CD4-positive, CD25-positive, alpha-beta regulatory T cell (primary cell): ENCODE measurements at regions not wholly inside any gene's neighbourhood (a gene's known extent, or its start where the extent isn't known, plus 50 kb on each side); places are given as distances from the start of the nearest gene placed in this dataset.

Experiments used
- ATAC-seq, 2 donors: fragments of 150-1000 bp; cut with Tn5 transposase; one replicate each; pipeline ENCODE4 v1.10.0; 2021; ENCODE audit warnings: low read depth in 2 of 2, moderate number of reproducible peaks in 2 of 2, moderate library complexity in 1 of 2
- DNase-seq, 3 donors: peaks; one replicate each; pipeline versions ENCODE4 v3.0.0 to v3.0.0-alpha.2; 2012 to 2022; ENCODE audit warnings: mixed read lengths in 1 of 3
- H3K27ac ChIP-seq: one replicate; pipeline ENCODE4 v1.7.0; 2013; ENCODE audit warnings: mild to moderate bottlenecking, low read length; ENCODE audit not compliant: insufficient read depth, poor library complexity, severe bottlenecking
- H3K27me3 ChIP-seq: one replicate; pipeline ENCODE4 v1.7.0; 2013; ENCODE audit warnings: low read length; ENCODE audit not compliant: control insufficient read depth, insufficient read depth
- H3K36me3 ChIP-seq: one replicate; pipeline ENCODE4 v1.7.0; 2013; ENCODE audit warnings: mild to moderate bottlenecking, low read length, moderate library complexity; ENCODE audit not compliant: control insufficient read depth, insufficient read depth
- H3K4me1 ChIP-seq: 2 replicates; pipeline ENCODE4 v1.7.0; 2013; ENCODE audit warnings: mild to moderate bottlenecking, low read length; ENCODE audit not compliant: insufficient read depth, control insufficient read depth, poor library complexity, severe bottlenecking
- H3K4me3 ChIP-seq: one replicate; pipeline ENCODE4 v1.7.0; 2013; ENCODE audit warnings: low read depth, mild to moderate bottlenecking, low read length, moderate library complexity
- H3K9me3 ChIP-seq, 2 experiments: 1 replicate in 1 of 2; 2 replicates in 1 of 2; pipeline ENCODE4 v1.7.0; 2013; ENCODE audit warnings: low read length in 2 of 2, mild to moderate bottlenecking in 1 of 2, moderate library complexity in 1 of 2; ENCODE audit not compliant: control insufficient read depth in 2 of 2
- H3K27ac Mint-ChIP-seq, 3 donors: one replicate each; pipeline ENCODE4 v1.8.0; 2020 to 2022; ENCODE audit warnings: mild to moderate bottlenecking in 3 of 3, mixed read lengths in 3 of 3, moderate library complexity in 2 of 3
- H3K27me3 Mint-ChIP-seq: one replicate; pipeline ENCODE4 v1.8.0; 2022; ENCODE audit warnings: mild to moderate bottlenecking, mixed read lengths
- H3K36me3 Mint-ChIP-seq: one replicate; pipeline ENCODE4 v1.8.0; 2020; ENCODE audit warnings: mixed read lengths
- H3K4me1 Mint-ChIP-seq, 4 donors: one replicate each; pipeline ENCODE4 v1.8.0; 2020 to 2022; ENCODE audit warnings: mixed read lengths in 4 of 4, mild to moderate bottlenecking in 1 of 4
- H3K4me3 Mint-ChIP-seq, 4 donors: one replicate each; pipeline ENCODE4 v1.8.0; 2020 to 2022; ENCODE audit warnings: mild to moderate bottlenecking in 4 of 4, mixed read lengths in 4 of 4, moderate library complexity in 3 of 4
- H3K9me3 Mint-ChIP-seq, 7 donors: one replicate each; pipeline ENCODE4 v1.8.0; 2020 to 2022; ENCODE audit warnings: mixed read lengths in 7 of 7, mild to moderate bottlenecking in 3 of 7, moderate library complexity in 2 of 7

DNA sequence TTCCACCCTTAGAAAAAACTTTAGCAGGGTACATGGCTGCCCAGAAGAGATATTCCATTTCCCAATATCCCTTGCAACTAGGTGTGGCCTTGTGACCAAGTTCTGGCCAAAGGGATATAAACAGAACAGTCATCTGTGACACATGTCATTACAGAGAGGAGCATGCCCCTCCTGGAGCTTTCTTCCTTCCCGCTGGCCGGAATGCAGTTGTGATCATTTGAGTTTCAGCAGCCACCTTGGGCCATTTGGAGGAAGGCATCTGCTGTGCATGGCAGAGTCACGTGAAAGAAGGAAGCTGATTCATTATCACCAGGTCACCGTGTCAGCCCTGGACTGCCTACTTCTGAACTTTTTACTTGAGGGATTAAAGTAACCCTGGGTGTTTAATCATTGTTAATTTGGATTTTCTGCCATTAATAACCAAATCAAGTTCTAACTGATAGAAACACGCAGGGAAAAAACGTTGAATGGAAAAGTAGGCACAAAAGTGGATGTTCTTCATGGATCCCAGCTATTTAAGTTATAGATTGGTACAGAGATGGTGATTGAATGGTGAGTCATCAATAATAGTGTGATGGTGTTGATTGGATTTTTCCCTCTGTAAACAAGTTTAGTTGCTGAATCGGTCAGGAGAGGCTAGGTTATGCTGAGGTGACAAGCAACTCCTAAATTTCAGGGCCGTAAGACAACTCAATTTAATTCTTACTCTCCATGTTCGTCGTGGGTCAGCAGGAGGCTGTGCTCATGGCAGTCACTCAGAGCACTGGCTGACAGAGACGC lies 80.7 kb upstream of the CCDC167 start:
- no peak overlapping the region for H3K27ac ChIP-seq
- no peaks in the 10 kb centered on the region for H3K36me3 ChIP-seq
- no peaks in the 10 kb centered on the region for H3K4me1 Mint-ChIP-seq
- H3K27ac Mint-ChIP-seq, result no peak overlapping the region
- no peaks in the 10 kb centered on the region for H3K27me3 ChIP-seq
- H3K9me3 ChIP-seq, result no peaks in the 10 kb centered on the region
- no peaks in the 10 kb centered on the region for H3K4me1 ChIP-seq
- H3K4me3 ChIP-seq, result no peak overlapping the region
- no peaks in the 10 kb centered on the region for H3K36me3 Mint-ChIP-seq
- DNase-seq, result no peak
- H3K9me3 Mint-ChIP-seq, result no peaks in the 10 kb centered on the region
- ATAC-seq, result no peak
- no peak overlapping the region for H3K4me3 Mint-ChIP-seq
- H3K27me3 Mint-ChIP-seq, result no peaks in the 10 kb centered on the region

DNA sequence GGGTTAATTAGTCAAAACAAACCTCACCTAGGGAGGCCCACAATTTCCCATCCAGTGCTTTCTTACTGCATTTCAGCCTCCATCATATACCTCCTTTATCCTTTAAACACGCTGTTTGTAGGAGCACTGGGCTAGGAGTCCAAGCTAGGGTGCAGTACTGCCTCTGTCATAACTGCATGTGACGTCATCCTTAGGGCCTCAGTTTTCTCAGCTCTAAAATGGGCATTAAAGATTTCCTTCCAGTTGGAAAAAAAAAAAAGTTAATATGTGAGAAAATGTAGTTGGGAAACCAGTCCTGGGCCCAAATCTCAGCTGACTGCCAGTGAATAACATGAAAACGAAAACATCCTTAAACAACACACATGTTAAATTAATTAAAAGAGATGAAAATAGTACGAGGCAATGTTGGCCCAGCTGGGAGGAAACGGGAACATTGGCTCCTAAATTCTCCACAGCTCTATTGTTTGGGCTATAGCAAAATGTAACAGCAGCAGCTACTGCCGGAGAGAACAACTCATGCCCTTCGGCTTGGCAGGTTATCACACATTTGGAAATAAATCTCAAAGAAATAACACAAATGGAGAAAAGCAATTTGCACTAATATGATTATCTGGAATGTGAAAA lies 79.9 kb upstream of the CCDC167 start:
- no peaks in the 10 kb centered on the region for H3K9me3 ChIP-seq
- Mint-ChIP-seq H3K4me1 (no peaks in the 10 kb centered on the region), H3K9me3 (no peaks in the 10 kb centered on the region), H3K27ac (no peak overlapping the region), H3K36me3 (no peaks in the 10 kb centered on the region), H3K27me3 (no peaks in the 10 kb centered on the region), H3K4me3 (no peak overlapping the region)
- H3K36me3 ChIP-seq, result no peaks in the 10 kb centered on the region
- no peaks in the 10 kb centered on the region for H3K27me3 ChIP-seq
- no peak overlapping the region for H3K27ac ChIP-seq
- H3K4me3 ChIP-seq, result no peak overlapping the region
- ATAC-seq (no peak), DNase-seq (no peak)
- no peaks in the 10 kb centered on the region for H3K4me1 ChIP-seq

DNA sequence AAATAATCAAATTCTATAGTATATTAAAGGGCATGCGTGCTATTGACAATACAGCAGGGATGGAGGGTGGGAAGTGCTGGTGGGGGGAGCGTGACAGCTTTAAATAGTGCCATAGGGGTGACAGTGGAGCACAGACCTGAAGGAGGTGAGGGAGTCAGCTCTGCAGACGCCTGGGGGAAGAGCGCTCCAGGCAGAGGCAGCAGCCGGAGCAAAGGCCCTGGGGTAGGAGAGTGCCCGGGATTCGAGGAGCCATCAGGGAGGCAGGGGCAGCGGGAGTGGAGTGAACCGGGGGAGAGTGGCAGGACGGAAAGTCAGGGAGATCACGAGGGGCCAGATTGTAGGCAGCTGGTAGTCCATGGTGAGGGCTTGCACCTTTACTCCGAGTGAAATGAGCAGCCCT lies 78.4 kb upstream of the CCDC167 start:
- H3K27me3 ChIP-seq, result no peaks in the 10 kb centered on the region
- H3K27ac Mint-ChIP-seq, result no peak overlapping the region
- H3K4me3 ChIP-seq, result no peak overlapping the region
- ATAC-seq, result no peak
- no peak for DNase-seq
- no peaks in the 10 kb centered on the region for H3K36me3 ChIP-seq
- no peaks in the 10 kb centered on the region for H3K4me1 ChIP-seq
- H3K27ac ChIP-seq, result no peak overlapping the region
- H3K27me3 Mint-ChIP-seq, result no peaks in the 10 kb centered on the region
- no peaks in the 10 kb centered on the region for H3K9me3 Mint-ChIP-seq
- H3K36me3 Mint-ChIP-seq, result no peaks in the 10 kb centered on the region
- no peak overlapping the region for H3K4me3 Mint-ChIP-seq
- H3K4me1 Mint-ChIP-seq, result no peaks in the 10 kb centered on the region
- no peaks in the 10 kb centered on the region for H3K9me3 ChIP-seq

DNA sequence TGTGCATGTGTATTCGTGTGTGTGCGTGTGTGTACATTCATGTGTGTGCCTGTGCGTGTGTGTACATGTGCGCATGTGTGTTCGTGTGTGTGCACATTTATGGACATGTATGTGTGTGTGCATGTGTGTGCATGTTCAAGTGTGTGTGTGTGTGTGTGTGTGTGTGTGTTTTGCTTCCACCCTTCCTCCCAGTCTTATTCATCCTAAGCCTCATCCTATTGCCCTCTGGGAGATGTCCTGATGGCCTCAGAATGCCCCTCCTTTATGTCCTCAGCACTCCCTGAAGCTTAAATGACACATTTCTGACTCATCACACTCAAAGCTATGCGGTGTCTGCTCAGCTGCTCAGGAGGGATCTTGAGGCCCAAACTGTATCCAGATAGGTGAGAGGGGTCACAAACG lies 76.6 kb upstream of the CCDC167 start:
- Histone ChIP-seq H3K4me3 (no peak overlapping the region), H3K4me1 (no peaks in the 10 kb centered on the region), H3K27ac (no peak overlapping the region), H3K27me3 (no peaks in the 10 kb centered on the region), H3K36me3 (no peaks in the 10 kb centered on the region), H3K9me3 (no peaks in the 10 kb centered on the region)
- no peak overlapping the region for H3K27ac Mint-ChIP-seq
- no peaks in the 10 kb centered on the region for H3K36me3 Mint-ChIP-seq
- no peak overlapping the region for H3K4me3 Mint-ChIP-seq
- DNase-seq, result no peak
- no peaks in the 10 kb centered on the region for H3K27me3 Mint-ChIP-seq
- H3K4me1 Mint-ChIP-seq, result no peaks in the 10 kb centered on the region
- ATAC-seq, result no peak
- no peaks in the 10 kb centered on the region for H3K9me3 Mint-ChIP-seq

DNA sequence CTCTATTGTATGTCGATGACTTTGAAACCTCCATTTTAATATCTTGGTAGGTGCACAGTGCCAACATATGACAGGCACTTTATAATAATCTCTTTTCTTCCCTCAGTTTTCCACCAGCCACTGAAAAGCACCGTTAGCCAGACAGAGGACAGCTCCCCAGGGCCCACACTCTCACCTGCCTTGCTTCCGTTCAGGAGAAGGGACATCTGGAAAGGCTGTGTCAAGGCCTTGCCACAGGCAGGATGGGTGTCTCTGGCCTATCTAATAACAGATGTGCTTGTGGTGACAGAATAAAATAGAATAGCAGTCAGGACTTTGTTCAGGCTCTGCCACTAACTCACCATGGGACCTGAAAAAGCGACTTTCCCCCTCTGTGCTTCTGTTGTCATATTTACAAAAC lies 75.5 kb upstream of the CCDC167 start:
- no peaks in the 10 kb centered on the region for H3K27me3 Mint-ChIP-seq
- H3K36me3 Mint-ChIP-seq, result no peaks in the 10 kb centered on the region
- no peaks in the 10 kb centered on the region for H3K4me1 ChIP-seq
- ATAC-seq, result no peak
- no peaks in the 10 kb centered on the region for H3K36me3 ChIP-seq
- no peak overlapping the region for H3K4me3 ChIP-seq
- no peaks in the 10 kb centered on the region for H3K4me1 Mint-ChIP-seq
- no peaks in the 10 kb centered on the region for H3K9me3 Mint-ChIP-seq
- H3K9me3 ChIP-seq, result no peaks in the 10 kb centered on the region
- DNase-seq, result no peak
- no peak overlapping the region for H3K27ac Mint-ChIP-seq
- no peak overlapping the region for H3K4me3 Mint-ChIP-seq
- no peak overlapping the region for H3K27ac ChIP-seq
- no peaks in the 10 kb centered on the region for H3K27me3 ChIP-seq

DNA sequence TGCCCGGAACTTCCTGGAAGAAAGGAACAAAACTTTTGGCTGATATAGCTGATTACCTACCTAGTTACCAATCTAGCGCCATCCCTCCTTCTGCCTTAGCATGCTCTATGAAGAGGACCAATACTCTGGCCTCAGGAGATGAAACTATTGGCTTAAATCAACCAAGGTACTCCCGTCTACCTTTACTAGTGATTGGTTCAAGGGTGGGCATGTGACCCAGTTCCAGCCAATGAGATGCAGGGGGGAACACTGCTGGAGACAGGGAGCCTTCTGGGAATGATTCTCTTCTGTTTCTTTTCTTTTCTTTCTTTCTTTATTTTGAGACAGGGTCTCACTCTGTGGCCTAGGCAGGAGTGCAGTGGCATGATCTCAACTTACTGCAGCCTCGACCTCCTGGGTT lies 72.6 kb upstream of the CCDC167 start:
- Histone ChIP-seq H3K4me1 (no peaks in the 10 kb centered on the region), H3K4me3 (no peak overlapping the region), H3K27me3 (no peaks in the 10 kb centered on the region), H3K36me3 (no peaks in the 10 kb centered on the region), H3K9me3 (no peaks in the 10 kb centered on the region), H3K27ac (no peak overlapping the region)
- ATAC-seq (no peak), DNase-seq (no peak)
- no peaks in the 10 kb centered on the region for H3K4me1 Mint-ChIP-seq
- H3K9me3 Mint-ChIP-seq, result no peaks in the 10 kb centered on the region
- no peaks in the 10 kb centered on the region for H3K36me3 Mint-ChIP-seq
- H3K4me3 Mint-ChIP-seq, result no peak overlapping the region
- H3K27me3 Mint-ChIP-seq, result no peaks in the 10 kb centered on the region
- H3K27ac Mint-ChIP-seq, result no peak overlapping the region

DNA sequence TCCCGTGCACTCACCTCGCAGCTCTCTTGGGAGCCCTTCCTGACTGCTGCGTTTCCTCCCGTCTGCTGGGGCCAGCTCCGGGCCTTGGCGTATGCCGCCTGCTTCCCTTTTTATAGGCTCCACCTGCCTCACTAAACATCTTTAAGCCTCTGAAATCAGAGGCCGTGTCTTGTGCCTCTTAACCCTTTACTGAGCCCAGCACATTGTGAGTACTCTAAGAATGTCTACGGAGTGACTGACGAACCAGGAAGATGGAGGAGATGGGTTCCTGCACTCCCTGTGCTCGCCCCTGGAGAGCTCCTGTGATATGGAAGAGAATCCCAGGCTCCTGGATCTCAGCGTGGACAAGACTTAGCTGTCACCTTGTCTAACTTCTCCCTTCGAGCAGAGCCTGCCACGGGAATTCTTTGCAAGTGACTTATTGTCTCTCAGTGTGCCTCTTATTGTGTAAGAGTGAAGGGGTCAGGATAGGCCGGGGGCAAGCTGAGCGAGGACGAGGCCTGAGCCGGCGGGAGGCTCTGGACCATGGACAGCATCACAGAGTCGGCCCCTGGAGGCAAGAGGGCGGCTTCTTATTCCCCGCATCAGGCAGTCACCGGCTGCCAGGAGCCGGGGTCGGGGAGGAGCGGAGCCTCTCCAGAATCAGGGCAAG lies 70.9 kb upstream of the CCDC167 start:
- Histone ChIP-seq H3K27me3 (no peaks in the 10 kb centered on the region), H3K9me3 (no peaks in the 10 kb centered on the region), H3K4me3 (no peak overlapping the region), H3K27ac (no peak overlapping the region), H3K4me1 (peaks cover 8% of the 10 kb centered on the region), H3K36me3 (no peaks in the 10 kb centered on the region)
- no peak for DNase-seq
- Mint-ChIP-seq H3K9me3 (no peaks in the 10 kb centered on the region), H3K4me1 (peaks cover 0 to 7% (median 2%) of the 10 kb centered on the region in 4 donors), H3K27ac (no peak overlapping the region), H3K4me3 (no peak overlapping the region), H3K27me3 (no peaks in the 10 kb centered on the region), H3K36me3 (no peaks in the 10 kb centered on the region)
- ATAC-seq, result no peak
